H1 (cell line): ENCODE measurements at regions not wholly inside any gene's neighbourhood (a gene's known extent, or its start where the extent isn't known, plus 50 kb on each side); places are given as distances from the start of the nearest gene placed in this dataset.

Experiments used
- CTCF ChIA-PET: fragments of 300-600 bp; sonication (Branson Sonifier 250); formaldehyde crosslinking; loops from one replicate; lab custom pipeline; 2021; ENCODE audit not compliant: partially characterized antibody; lab: Charles Lee
- POLR2A ChIA-PET: fragments of 300-600 bp; sonication (Branson Sonifier 250); formaldehyde crosslinking; loops from one replicate; lab custom pipeline; 2021; ENCODE audit warnings: inconsistent platforms; ENCODE audit not compliant: partially characterized antibody; lab: Charles Lee
- DNase-seq, 2 experiments: peaks; one replicate each; pipeline versions ENCODE4 v3.0.0 to v3.0.0-alpha.2; 2010 to 2022; ENCODE audit warnings: low spot score in 2 of 2, low read depth in 1 of 2, mixed read lengths in 1 of 2
- FAIRE-seq: peaks from 2 replicates; lab custom pipeline; 2011; peaks lifted over from hg19 to GRCh38; lab: Jason Lieb, UNC
- H2AFZ ChIP-seq: 2 replicates; pipeline ENCODE4 v1.8.1; 2012; ENCODE audit warnings: low read length, inconsistent platforms
- H2AK5ac ChIP-seq: 2 replicates; pipeline ENCODE4 v1.6.1; 2013; ENCODE audit warnings: low read depth, low read length
- H2BK120ac ChIP-seq: replicated peaks from 2 replicates; pipeline ENCODE3; 2013; ENCODE audit warnings: low read depth, low read length, inconsistent platforms
- H2BK12ac ChIP-seq: 2 replicates; pipeline ENCODE4 v1.6.1; 2013; ENCODE audit warnings: low read depth, low read length
- H2BK15ac ChIP-seq: 2 replicates; pipeline ENCODE4 v1.6.1; 2013; ENCODE audit warnings: low read length
- H2BK20ac ChIP-seq: 2 replicates; pipeline ENCODE4 v1.6.1; 2013; ENCODE audit warnings: low read length
- H2BK5ac ChIP-seq: 2 replicates; pipeline ENCODE4 v1.6.1; 2013; ENCODE audit warnings: low read depth, low read length
- H3K14ac ChIP-seq: 2 replicates; pipeline ENCODE4 v1.6.1; 2013; ENCODE audit warnings: inconsistent platforms; ENCODE audit not compliant: insufficient read length
- H3K18ac ChIP-seq: 2 replicates; pipeline ENCODE4 v1.6.1; 2013; ENCODE audit warnings: low read length; ENCODE audit errors: extremely low read depth
- H3K23ac ChIP-seq: 2 replicates; pipeline ENCODE4 v1.6.1; 2013; ENCODE audit warnings: inconsistent platforms; ENCODE audit not compliant: insufficient read length
- H3K23me2 ChIP-seq: 2 replicates; pipeline ENCODE4 v1.6.1; 2013; ENCODE audit warnings: low read depth, low read length
- H3K27ac ChIP-seq: 2 replicates; pipeline ENCODE4 v1.6.1; 2011; ENCODE audit warnings: low read depth, low read length, inconsistent platforms
- H3K27me3 ChIP-seq, 4 experiments: replicated peaks in 1 of 4; 1 replicate in 1 of 4; 2 replicates in 3 of 4; pipeline versions ENCODE4 v1.6.1 to v1.8.1; 2011 to 2013; ENCODE audit warnings: low read length in 3 of 4, mild to moderate bottlenecking in 3 of 4, inconsistent platforms in 2 of 4, mixed read lengths in 2 of 4, moderate library complexity in 1 of 4; ENCODE audit not compliant: control insufficient read depth in 3 of 4, insufficient read depth in 3 of 4; ENCODE audit errors: extremely low read depth in 1 of 4
- H3K36me3 ChIP-seq, 4 experiments: 2 replicates each; pipeline versions ENCODE4 v1.6.1 to v1.8.1; 2011 to 2013; ENCODE audit warnings: mild to moderate bottlenecking in 4 of 4, low read length in 3 of 4, moderate library complexity in 2 of 4, control low read depth in 1 of 4, inconsistent platforms in 1 of 4; ENCODE audit not compliant: insufficient read depth in 4 of 4, control insufficient read depth in 2 of 4
- H3K4ac ChIP-seq: replicated peaks from 2 replicates; pipeline ENCODE3; 2013; ENCODE audit warnings: low read length, low read depth, mixed read lengths, inconsistent platforms; ENCODE audit not compliant: insufficient read length
- H3K4me1 ChIP-seq, 4 experiments: replicated peaks in 1 of 4; 1 replicate in 1 of 4; 2 replicates in 3 of 4; pipeline versions ENCODE4 v1.6.1 to v1.8.1; 2011 to 2013; ENCODE audit warnings: low read length in 3 of 4, inconsistent platforms in 2 of 4, mixed read lengths in 1 of 4; ENCODE audit not compliant: insufficient read depth in 4 of 4, control insufficient read depth in 3 of 4
- H3K4me2 ChIP-seq, 2 experiments: 2 replicates each; pipeline versions ENCODE4 v1.6.1 to v1.8.1; 2011 to 2013; ENCODE audit warnings: low read depth in 2 of 2, low read length in 2 of 2, control low read depth in 1 of 2, inconsistent platforms in 1 of 2, mild to moderate bottlenecking in 1 of 2; ENCODE audit not compliant: insufficient read depth in 1 of 2
- H3K4me3 ChIP-seq, 4 experiments: fragments of 200-600, 300-600 bp in 1 of 4; sonication (generic), shearing (Covaris generic), sonication (Bioruptor Twin) in 1 of 4; 2 replicates each; pipeline versions ENCODE4 v1.5.1 to v1.8.1; 2011 to 2016; ENCODE audit warnings: low read length in 4 of 4, low read depth in 3 of 4, control low read depth in 2 of 4, inconsistent platforms in 2 of 4, mild to moderate bottlenecking in 2 of 4, mixed read lengths in 1 of 4, moderate library complexity in 1 of 4; ENCODE audit not compliant: insufficient read depth in 2 of 4; ENCODE audit errors: extremely low read depth in 1 of 4
- H3K56ac ChIP-seq: replicated peaks from 2 replicates; pipeline ENCODE3; 2013; ENCODE audit warnings: low read depth, mild to moderate bottlenecking, mixed read lengths, low read length, inconsistent platforms; ENCODE audit not compliant: insufficient read length
- H3K79me1 ChIP-seq: 2 replicates; pipeline ENCODE4 v1.6.1; 2013; ENCODE audit warnings: low read depth, low read length, control low read depth
- H3K79me2 ChIP-seq, 2 experiments: 2 replicates each; pipeline versions ENCODE4 v1.6.1 to v1.8.1; 2012 to 2013; ENCODE audit warnings: low read length in 2 of 2, mild to moderate bottlenecking in 2 of 2, inconsistent platforms in 1 of 2; ENCODE audit not compliant: insufficient read depth in 2 of 2, control insufficient read depth in 1 of 2
- H3K9ac ChIP-seq, 4 experiments: replicated peaks in 1 of 4; 1 replicate in 1 of 4; 2 replicates in 3 of 4; pipeline versions ENCODE4 v1.6.1 to v1.8.1; 2011 to 2013; ENCODE audit warnings: low read depth in 3 of 4, low read length in 3 of 4, control low read depth in 2 of 4, mild to moderate bottlenecking in 2 of 4, moderate library complexity in 2 of 4, inconsistent platforms in 1 of 4; ENCODE audit errors: extremely low read depth in 1 of 4
- H3K9me3 ChIP-seq, 2 experiments: 2 replicates each; pipeline versions ENCODE4 v1.6.1 to v1.8.1; 2012 to 2013; ENCODE audit warnings: mild to moderate bottlenecking in 2 of 2, moderate library complexity in 2 of 2, control low read depth in 1 of 2, inconsistent platforms in 1 of 2, low read depth in 1 of 2, low read length in 1 of 2, mixed read lengths in 1 of 2; ENCODE audit not compliant: insufficient read depth in 2 of 2
- H4K20me1 ChIP-seq, 2 experiments: replicated peaks in 1 of 2; 2 replicates each; pipeline versions ENCODE3 to v1.8.1; 2011 to 2013; ENCODE audit warnings: inconsistent platforms in 2 of 2, low read length in 2 of 2, mild to moderate bottlenecking in 1 of 2; ENCODE audit not compliant: insufficient read depth in 2 of 2, control insufficient read depth in 1 of 2
- H4K5ac ChIP-seq: 2 replicates; pipeline ENCODE4 v1.6.1; 2013; ENCODE audit warnings: low read length, low read depth, mixed read lengths, inconsistent platforms; ENCODE audit not compliant: insufficient read length
- H4K8ac ChIP-seq: 2 replicates; pipeline ENCODE4 v1.8.0; 2013; ENCODE audit warnings: mild to moderate bottlenecking, moderate library complexity, low read length, inconsistent platforms; ENCODE audit not compliant: insufficient read depth; ENCODE audit errors: extremely low read depth
- H4K91ac ChIP-seq: replicated peaks from 2 replicates; pipeline ENCODE3; 2013; ENCODE audit warnings: low read length, mixed read lengths, inconsistent platforms; ENCODE audit not compliant: insufficient read length
- ASH2L ChIP-seq: fragments of 200-600, 300-600 bp; sonication (generic); IDR thresholded peaks from one replicate; pipeline ENCODE4 v1.7.1; 2017; ENCODE audit warnings: low read length
- EZH2 ChIP-seq: fragments of 200-600 bp; sonication (generic); IDR thresholded peaks from 2 replicates; pipeline ENCODE4 v1.7.1; 2012; ENCODE audit warnings: low read depth, mild to moderate bottlenecking, moderate library complexity, low read length, inconsistent platforms; ENCODE audit not compliant: severe bottlenecking
- JUN ChIP-seq: IDR thresholded peaks from 2 replicates; pipeline ENCODE4 v1.6.1; 2011; ENCODE audit warnings: low read depth, mild to moderate bottlenecking, improper control_type of control experiment, low read length
- KDM5A ChIP-seq: fragments of 200-600 bp; IDR thresholded peaks from 2 replicates; pipeline ENCODE4 v1.7.1; 2012; ENCODE audit warnings: mild to moderate bottlenecking, low read length, inconsistent platforms, mixed read lengths
- RNF2 ChIP-seq: fragments of 200-900, 300-1000 bp; sonication (generic); IDR thresholded peaks from 2 replicates; pipeline ENCODE4 v1.7.1; 2016; ENCODE audit warnings: borderline replicate concordance, low read depth, mild to moderate bottlenecking, antibody characterized with exemption, low read length; ENCODE audit not compliant: poor library complexity, severe bottlenecking; ENCODE audit errors: missing control alignments
- SAP30 ChIP-seq: fragments of 300-600 bp; sonication (generic); IDR thresholded peaks from 2 replicates; pipeline ENCODE4 v1.7.1; 2012; ENCODE audit warnings: low read length, moderate library complexity, mild to moderate bottlenecking, inconsistent platforms; ENCODE audit not compliant: insufficient read depth, insufficient replicate concordance
- SP1 ChIP-seq: IDR thresholded peaks from 2 replicates; pipeline ENCODE4 v1.6.1; 2011; ENCODE audit warnings: low read depth, low read length
- TAF1 ChIP-seq: IDR thresholded peaks from 2 replicates; pipeline ENCODE4 v1.6.1; 2011; ENCODE audit warnings: mild to moderate bottlenecking, low read depth, low read length
- WGBS, 2 experiments: shearing (Covaris generic) in 1 of 2; methylation state at CpG; one replicate each; pipeline versions ENCODE4 v1.1.6 to v1.1.7; 2013 to 2015; ENCODE audit warnings: low lambda C conversion rate in 2 of 2, mixed read lengths in 2 of 2, inconsistent platforms in 1 of 2, low coverage in 1 of 2, missing lambda C conversion rate in 1 of 2; ENCODE audit not compliant: insufficient replicate concordance in 2 of 2, insufficient coverage in 1 of 2, insufficient read length in 1 of 2; ENCODE audit errors: extremely low coverage in 1 of 2, missing lambda C conversion rate in 1 of 2; 5-methylcytosine and 5-hydroxymethylcytosine counted together

DNA sequence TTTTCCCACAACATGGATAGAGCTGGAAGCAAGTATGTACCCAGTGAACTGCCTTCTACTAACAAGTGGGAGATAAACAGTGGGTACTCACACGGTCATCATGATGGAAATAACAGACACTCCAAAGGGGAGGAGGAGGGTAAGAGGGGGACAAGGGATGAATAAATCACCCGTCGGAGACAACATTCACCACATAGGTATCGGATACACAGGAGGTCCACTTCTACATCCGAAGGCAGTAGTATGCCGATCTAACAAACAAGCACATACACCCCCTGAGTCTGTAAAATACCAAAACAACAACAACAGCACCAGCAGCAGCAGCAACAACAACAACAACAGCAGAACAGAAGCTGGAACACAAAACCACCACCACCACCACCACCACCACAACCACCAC is 1943.2 kb upstream of the DEFB115 start:
- Histone ChIP-seq H2AK5ac (no peak overlapping the region), H3K79me1 (no peaks in the 10 kb centered on the region), H3K4ac (no peak overlapping the region), H4K91ac (no peak overlapping the region), H3K27ac (no peak overlapping the region), H3K23ac (no peak overlapping the region), H4K5ac (no peak overlapping the region), H3K23me2 (no peaks in the 10 kb centered on the region; the same call in 1 of the 2 replicates), H2AFZ (no peak overlapping the region), H3K18ac (no peak overlapping the region), H3K27me3 (no peaks in the 10 kb centered on the region), H3K79me2 (no peaks in the 10 kb centered on the region), H2BK20ac (no peak overlapping the region), H3K4me2 (no peak overlapping the region), H2BK5ac (no peak overlapping the region), H3K36me3 (no peaks in the 10 kb centered on the region; a peak in 1 of 8 replicates), H2BK12ac (no peak overlapping the region), H3K56ac (no peak overlapping the region), H3K4me1 (no peaks in the 10 kb centered on the region), H2BK15ac (no peak overlapping the region), H3K9me3 (peaks cover 20 to 64% of the 10 kb centered on the region in 2 experiments), H4K20me1 (no peaks in the 10 kb centered on the region), H3K4me3 (no peak overlapping the region), H4K8ac (no peak overlapping the region), H3K14ac (no peak overlapping the region), H3K9ac (no peak overlapping the region), H2BK120ac (no peak overlapping the region)
- FAIRE-seq (no peak), DNase-seq (no peak)
- no peak for TF ChIP-seq SP1
- no peak for TF ChIP-seq SAP30
- TF ChIP-seq EZH2, result no peak
- TF ChIP-seq JUN, result no peak
- no peak for TF ChIP-seq TAF1
- TF ChIP-seq RNF2, result no peak
- TF ChIP-seq ASH2L, result no peak
- no peak for TF ChIP-seq KDM5A
- 92% methylated on average over 6 of the region's 6 CpGs; no CpG with 5 or more reads in 1 of the 2 experiments for WGBS, 2 experiments
- POLR2A ChIA-PET, result no interaction called here
- CTCF ChIA-PET, result no interaction called here
